HT1080 (cell line): ENCODE measurements at regions not wholly inside any gene's neighbourhood (a gene's known extent, or its start where the extent isn't known, plus 50 kb on each side); places are given as distances from the start of the nearest gene placed in this dataset.

Experiments used
- DNase-seq: peaks from one replicate; pipeline ENCODE4 v3.0.0-alpha.2; 2015; ENCODE audit warnings: low read depth

DNA sequence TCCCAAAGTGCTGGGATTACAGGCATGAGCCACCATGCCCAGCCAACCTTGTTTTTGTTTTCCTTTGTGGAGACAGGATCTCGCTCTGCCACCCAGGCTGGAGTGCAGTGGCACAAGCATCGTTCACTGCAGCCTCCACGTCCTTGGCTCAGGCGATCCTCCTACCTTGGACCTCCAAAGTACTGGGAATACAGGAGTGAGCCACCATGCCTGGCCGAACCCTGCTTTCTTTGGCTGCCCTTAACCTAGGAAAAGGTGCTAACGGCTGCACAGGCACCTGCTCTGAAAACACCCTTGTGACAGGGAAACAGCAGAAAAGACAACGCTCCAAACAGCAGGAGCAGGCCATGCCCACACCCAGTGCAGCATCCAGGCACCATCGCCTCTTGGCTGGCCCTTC is 71.9 kb downstream of the OAT start:
- no peak for DNase-seq

DNA sequence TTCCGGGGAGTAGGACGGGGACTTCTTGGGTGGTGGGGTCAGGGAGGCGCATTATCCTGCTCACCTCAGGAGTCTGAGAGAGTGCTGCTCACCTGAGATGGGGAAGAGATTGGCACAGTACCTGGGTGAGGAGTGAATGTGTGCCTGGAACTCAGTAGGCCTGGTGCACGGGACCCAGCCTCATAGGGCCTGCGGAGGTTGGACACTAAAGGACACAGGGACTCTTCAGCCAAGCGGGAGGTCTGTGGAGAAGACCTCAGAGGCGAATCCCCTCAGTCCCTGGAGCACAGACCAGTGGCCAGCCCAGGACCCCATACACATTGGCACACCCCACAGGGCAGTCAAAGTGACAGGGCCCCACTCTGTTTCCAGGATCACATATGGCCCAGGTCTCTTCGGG is 73.2 kb downstream of the OAT start:
- DNase-seq: no peak

DNA sequence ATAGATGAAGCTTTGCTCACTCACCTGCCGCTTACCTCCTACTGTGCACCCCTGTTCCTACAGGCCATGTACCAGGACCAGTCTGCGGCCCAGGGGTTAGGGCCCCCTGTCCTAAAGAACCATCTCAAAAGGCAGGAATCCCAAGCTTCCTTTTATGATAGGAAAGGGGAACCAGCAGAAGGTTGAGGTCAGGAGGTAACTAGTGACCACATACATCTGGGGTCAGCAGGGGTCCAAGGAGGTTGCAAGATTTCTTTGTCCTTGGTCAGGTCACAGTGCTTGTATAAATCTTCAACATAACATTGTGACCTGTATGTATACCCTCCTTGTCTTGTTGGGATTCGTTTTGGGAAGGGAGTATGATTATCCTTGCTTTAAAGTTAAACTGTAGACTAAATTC is 73.8 kb downstream of the OAT start:
- no peak for DNase-seq

DNA sequence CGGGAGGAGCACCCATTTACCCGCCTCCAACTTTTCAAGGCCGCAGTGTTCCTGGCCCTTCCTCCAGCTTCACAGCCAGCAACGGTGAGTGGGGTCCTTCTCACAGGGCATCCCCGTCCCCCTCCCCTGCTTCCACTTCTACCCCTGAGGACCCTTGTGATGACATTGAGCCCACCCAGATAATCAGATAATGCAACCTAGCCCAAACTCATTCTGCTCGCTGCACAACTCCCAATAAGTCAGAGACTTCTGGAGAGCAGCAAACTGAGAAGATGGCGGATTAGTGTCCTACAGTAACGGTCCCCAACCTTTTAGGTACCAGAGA is 74.5 kb downstream of the OAT start:
- DNase-seq: no peak

DNA sequence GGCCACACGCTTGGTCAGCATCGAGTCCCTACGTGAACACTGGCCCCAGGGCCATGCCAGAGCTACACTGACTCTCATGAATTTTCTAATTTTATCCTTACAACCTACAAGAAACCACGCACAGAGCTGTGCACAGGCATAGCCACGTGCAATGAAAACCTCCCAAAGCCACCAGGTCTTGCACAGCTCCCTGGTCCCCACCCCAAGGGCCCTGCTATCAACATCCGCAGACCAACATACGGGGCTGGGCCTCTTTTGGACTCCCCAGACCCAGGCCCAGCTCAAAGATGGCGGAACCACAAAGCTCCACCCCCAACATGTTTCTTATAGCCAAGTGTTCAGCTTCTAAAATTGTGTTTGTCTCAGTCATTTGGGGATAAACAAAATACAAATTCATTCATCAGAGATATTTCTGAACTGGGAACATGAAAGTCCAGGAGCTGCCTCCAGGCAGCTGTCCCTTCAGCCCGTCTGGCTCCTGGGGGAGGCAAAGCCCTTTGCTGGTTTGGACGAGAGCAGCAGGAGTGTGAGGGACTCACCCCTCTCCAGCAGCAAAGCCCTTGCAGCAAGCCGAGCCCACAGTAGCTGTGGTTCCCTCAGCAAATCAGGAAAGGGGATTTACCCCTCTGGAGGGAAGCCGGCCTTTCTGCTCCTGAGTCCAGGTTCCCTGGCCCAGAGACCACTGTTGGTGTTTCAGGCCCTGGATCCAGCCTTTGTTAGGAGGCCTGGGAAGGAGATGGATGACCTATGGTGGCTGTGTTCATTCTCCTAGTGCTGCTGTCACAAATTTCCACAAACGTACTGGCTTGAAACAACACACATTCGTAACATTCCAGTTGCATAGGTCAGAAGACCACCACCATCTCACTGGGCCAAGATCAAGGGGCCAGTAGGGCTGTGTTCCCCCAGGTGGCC is 75.1 kb downstream of the OAT start:
- DNase-seq: no peak

DNA sequence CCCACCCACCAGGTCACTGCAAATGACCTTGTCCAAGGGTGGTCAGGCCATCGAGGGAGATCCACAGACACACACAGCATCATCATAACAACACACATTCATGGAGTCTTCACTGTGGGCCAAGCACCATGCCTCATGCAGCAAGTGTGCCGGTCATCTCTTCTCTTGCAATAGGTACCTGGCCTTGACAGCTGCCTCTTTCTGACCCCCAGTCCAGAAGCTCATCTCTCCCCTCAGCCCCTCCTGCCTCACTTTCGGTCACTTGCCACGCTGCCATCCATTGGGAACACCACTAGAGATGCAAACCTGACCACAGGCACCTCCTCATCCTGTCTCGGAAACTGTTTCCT is 75.9 kb downstream of the OAT start:
- no peak for DNase-seq

DNA sequence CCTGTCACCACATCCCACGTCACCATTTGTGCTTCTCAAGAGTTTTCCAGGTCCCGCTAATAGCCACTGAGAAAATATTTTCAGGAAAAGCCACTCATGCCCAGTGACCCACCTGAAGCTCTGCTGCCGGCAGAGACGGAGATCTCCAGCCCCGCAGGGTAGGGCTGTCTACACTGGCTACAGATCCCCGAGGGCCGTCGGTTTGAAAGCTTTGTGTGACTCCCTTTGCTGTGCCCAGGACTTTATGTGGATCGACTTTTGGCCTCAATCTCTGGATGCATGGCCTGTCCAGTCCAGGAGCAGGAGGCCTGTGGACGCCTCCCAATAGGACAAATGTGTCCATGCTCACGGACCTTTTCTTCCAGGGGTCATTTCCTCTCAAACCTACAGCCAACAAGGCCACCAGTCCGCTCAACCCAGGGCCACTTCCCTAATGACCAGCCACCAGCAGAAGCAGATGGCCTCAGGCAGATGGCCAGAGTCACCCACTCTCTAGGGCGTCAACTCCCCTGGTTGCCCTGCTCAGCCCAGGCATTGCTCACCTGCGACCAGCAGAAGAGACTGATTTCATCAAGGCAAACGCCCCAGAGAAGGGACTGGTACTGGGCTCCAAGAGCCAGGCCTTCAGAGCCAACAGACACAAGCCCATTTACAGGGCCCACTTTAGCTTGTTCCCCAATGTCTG is 76.4 kb downstream of the OAT start:
- DNase-seq: no peak

DNA sequence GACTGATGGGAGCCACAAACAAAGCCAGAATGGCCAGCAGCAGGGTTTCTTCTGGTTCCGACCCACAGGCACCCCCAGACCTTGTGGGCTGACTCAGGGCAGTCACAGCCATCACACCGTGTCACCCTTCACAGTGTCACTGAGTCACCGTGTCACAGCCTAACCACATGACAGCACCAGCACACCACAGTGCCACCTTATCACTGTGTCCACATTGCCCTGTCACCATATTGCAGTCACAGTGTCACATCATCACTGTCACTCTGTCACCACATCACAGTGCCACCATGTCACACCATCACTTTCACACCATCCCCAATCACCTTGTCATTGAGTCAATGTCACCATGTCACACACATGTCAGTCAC is 77.0 kb downstream of the OAT start:
- DNase-seq: no peak

DNA sequence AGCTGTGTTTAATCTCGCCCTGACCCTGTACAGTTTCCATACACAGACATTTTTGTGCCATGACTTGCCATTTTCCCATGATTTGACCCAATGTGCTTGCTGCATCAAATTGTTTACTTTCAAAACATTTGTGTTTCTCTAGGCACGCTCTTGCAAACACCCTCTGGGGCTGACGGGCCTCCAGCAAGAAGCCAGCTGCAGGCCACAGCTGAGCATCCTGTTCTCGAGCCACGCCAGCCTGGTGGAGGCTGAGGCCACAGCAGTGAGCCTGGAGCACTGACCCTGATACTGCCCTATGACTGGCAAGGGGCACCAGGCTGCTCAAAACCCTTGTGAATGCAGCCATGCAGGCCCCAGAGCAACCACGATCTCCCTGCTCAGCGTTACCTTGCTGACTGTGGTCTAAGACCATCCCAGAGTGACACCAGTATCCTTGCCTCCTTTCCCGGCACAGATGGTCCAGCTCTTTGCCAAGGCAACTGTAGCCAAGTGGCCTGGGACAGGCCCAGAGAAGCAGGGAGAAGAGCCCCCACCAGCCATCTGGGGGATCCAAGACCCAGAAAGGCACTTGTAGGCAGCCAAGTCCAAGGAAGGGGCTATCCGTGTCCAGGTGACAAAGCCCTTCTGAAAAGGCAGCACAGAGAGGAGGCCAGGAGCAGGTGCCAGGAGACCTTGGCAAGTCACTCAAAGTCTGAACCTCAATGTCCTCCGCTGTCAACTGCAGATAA is 78.5 kb downstream of the OAT start:
- no peak for DNase-seq

DNA sequence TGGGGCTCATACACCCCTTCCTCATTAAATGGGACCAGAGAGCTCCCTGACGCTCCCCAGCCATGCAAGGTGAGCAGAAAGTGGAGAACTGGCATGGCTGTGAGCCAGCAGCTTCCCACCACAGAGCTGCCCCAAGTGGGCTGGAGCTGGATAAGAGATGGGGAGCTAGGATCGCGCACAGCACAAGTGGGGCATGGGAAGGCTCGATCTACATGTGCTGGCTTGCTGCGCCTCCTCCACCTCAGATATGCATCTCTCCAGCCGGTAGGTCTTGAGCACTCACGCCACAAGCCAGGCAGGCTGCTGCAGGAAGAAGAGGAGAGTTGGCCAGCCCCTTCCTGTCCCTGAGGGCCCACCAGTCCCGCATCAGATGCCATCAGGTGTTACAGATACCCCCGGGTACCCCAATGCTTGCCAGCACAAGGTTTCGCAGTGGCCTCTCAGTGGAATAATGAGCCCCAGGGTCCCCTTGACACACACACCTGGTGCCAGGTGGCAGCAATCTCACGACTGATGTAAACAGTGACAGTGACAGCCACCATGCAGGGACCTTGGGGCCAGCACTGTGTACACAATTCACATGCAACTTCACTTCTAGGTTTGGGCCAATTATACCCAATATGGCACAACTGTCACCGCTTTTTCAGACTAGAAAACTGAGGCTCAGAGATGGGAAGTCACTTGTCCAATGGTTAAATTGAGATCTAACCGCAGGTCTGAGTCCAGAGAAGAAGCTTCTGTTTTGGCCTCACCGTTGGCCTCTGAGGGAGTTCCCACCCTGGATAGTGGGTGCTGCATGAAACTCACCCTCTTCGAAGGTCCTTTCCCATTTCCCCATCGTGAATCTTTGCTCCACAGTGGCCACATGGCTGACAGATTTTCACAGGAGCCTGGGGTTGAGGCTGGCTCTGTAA is 79.3 kb downstream of the OAT start:
- DNase-seq: no peak

DNA sequence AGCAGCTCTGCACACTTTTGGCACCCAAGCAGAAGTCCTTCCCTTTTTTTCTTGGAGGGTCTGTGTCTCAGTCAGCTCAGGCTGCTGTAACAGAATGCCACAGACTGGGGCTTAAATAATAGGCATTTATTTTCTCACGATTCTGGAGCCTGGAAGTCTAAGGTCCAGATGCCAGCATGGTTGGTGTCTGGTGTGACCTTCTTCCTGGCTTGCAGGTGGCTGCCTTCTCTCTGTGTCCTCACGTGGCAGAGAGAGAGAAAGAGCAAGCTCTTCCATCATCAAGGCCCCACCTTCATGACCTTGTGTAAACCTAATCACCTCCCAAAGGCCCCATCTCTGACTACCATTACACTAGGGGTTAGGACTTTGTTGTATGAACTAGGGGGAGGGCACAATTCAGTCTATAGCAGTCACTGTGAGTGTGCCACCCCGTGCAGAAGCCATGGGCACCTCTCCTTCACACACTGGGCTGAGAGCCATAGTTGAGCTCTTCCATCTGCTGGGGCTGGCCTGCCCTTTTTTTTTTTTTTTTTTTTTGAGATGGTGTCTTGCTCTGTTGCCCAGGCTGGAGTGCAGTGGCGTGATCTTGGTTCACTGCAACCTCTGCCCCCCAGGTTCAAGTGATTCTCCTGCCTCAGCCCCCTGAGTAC is 80.3 kb downstream of the OAT start:
- DNase-seq: no peak

DNA sequence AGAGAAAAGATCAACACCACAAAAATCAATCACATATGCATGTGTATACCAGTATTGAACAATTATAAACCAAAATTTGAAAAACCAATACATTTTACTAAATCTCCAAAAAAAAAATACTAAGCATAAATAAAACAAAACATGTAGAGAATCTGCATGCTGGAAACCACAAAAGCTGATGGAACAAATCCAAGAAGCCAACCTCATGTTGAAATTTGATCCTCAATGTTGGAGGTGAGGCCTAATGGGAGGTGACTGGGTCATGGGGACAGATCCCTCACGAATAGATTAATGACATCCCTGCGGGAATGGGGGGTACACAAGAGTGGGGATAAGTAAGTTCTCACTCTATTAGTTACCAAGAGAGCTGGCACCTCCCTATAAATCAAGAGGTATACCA is 82.5 kb downstream of the OAT start:
- no peak for DNase-seq

DNA sequence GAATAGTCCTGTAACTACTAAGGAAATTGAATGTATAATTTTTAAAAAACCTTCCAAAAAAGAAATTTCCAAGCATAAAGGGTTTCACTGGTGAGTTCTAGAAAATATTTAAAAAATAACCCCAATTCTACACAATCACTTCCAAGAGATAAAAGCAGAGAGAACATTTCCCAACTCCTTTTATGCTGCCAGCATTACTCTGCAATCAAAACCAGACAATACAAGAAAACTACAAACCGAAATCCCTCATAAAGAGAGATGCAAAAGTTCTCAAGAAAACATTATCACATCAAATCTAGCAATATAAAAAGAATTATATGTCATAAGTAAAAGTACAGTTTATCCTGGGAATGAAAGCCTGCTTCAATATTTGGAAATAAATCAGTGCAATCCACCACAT is 84.8 kb downstream of the OAT start:
- no peak for DNase-seq

DNA sequence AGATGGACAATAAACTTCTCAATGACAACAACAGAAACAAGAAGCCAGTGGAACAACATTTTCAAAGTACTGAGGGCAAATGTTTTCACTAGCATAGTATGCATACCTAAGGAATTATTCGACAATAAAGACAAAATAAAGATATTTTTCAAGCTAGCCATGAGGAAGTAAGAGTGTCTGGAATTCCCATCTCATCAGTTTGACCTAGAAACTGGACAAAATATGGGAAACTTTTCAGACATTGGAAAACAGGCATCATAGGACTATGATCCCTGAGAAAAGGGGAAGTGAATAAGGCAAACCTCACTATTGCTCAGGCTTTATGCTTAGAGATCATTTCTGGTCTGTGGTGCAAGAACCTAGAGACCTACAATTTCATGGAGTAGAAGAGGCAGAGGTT is 86.3 kb downstream of the OAT start:
- no peak for DNase-seq

DNA sequence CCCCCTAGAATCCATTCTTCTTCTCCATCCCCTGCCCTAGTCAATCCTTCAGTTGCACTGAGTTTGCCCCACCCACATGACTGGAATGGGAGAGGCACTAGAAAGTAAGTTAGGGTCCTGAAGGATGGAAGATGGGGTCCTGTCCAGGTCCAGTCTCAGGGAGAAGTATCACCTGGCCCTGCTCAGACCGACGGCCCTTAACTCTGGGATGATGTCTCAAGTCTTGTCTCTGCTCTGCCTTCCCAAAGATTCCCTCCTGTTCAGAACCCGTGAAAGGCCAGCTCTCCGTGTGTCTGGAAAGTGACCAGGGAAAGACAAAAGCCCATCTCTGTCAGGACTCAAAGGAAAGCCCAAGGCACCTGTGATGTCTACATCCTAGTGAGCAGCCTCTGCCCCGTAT is 88.8 kb downstream of the OAT start:
- DNase-seq: no peak

DNA sequence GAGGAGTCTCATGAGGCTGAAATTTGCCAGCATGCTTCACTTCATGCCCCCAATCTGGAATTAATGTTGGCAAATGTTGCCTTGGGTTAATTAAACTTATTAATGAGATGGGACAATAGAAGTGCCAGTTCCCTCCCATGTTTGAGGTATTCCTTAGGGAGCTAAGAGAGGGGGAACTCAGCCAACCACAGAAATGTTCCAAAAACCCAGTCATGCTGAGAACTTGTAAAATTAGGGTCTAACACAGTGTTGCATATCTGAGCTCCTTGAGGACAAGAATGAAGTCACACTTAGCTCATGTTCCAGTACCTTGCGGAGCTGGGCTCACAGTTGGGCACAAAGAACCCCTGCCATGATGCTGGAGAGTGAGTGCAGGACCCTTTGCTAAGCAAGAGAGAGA is 89.4 kb downstream of the OAT start:
- DNase-seq: no peak

DNA sequence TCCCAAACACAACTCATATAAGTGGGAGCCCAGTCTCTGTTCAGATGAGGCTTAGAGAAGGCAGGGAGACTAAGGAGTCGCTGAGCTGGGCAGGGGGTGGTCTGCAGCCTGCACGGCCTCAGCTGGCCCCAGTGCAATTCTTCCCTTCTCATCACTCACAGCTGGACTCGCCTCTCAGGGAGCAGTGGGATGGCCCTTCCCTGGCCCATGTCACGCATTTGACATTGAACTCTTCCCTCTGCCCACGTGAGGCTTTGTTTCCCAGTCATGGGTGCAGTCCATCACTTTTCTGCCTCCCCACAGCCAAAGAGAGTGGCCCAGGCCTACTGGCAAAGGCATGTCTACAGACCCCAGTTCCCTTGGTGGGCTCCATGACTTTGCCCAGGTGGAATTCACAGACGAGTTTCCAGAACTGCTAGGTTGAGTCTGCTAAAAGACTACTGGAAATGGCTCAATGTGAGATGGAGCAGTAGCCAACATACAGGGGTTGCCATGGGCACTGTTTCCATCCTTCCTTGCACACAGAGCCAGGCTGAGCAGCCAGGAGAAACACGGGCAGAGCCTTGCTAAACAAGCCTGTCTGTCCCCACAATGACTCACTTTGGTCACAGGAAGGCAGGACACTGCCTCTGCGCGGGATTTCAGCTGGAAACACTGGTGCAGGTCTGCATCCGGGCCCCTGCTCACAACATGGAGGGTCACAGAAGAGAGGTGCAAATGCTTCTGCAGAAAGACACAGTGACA is 90.1 kb downstream of the OAT start:
- no peak for DNase-seq

DNA sequence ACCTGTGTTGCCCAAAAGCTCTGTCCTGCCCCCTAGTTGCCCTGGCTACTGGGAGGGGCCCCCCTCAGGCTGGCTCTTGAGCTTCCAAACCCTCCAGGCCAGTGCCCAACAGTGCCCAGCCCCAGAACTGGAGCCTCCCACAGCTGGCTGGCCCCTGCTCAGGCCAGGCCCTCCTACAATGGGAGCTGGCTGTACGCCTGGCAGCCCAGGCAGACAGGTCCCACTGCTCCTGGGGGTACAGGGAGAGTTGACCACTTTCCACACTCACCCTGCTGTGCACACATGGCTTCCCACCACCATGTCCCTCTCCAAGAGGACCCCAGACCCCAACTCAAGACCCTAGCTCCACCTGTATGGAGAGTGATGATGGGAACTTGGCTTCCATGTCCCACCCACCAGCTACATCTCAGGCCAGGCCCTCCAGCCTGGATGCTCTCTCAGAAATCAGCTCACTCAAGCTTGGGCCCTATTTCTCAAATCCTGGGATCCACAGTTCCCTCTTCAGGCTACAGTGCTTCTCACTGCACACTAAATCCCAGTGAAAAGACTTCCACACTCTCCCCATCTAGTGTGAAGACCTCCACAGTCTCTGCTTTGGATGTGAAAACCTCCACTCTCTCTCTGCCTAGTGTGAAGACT is 92.6 kb downstream of the OAT start:
- DNase-seq: no peak

DNA sequence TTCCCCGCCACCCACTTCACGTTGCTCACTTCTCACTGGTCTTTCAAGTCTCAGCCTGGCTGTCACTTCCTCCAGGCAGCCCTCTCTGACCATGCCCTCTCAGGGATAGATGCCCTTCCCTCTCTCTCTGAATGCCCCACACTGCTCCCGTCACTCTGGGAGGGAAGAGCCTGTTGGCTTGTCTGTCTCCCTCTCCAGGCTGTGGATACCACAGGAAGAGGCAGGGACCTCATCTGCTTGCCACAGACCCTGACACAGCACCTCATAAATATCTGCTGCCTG is 93.1 kb downstream of the OAT start:
- no peak for DNase-seq
